MM.1S (cell line): ENCODE measurements at regions not wholly inside any gene's neighbourhood (a gene's known extent, or its start where the extent isn't known, plus 50 kb on each side); places are given as distances from the start of the nearest gene placed in this dataset.

ENCODE experiments used
- CTCF ChIP-seq: fragments of 300-600 bp; sonication (generic); IDR thresholded peaks from 2 replicates; pipeline ENCODE4 v1.5.1; 2016; ENCODE audit warnings: antibody characterized with exemption, low read length, mixed read lengths
- EZH2phosphoT487 ChIP-seq: fragments of 300-600 bp; sonication (generic); IDR thresholded peaks from 2 replicates; pipeline ENCODE4 v1.6.1; 2018; ENCODE audit warnings: antibody characterized with exemption, low read length

- TF ChIP-seq CTCF (no peak), EZH2phosphoT487 (no peak)
Measured at GRCh38 chrX:79290596-79290995, 76.5 kb downstream of the ITM2A start.
